Mesendoderm (in vitro differentiated cells): ENCODE measurements at regions not wholly inside any gene's neighbourhood (a gene's known extent, or its start where the extent isn't known, plus 50 kb on each side); places are given as distances from the start of the nearest gene placed in this dataset.
"Not testable (repeated sequence)": the region's sequence is repeated elsewhere in the genome, so short reads cannot be mapped to it uniquely, and the experiment has no call there.

Source experiments
- DNase-seq: peaks from one replicate; pipeline ENCODE4 v3.0.0; 2013
- H2AK5ac ChIP-seq: 2 replicates; pipeline ENCODE4 v1.6.1; 2013; ENCODE audit warnings: low read length, inconsistent platforms
- H2BK120ac ChIP-seq: 2 replicates; pipeline ENCODE4 v1.6.1; 2013; ENCODE audit warnings: low read depth, mild to moderate bottlenecking, low read length, moderate library complexity, mixed read lengths
- H2BK15ac ChIP-seq: replicated peaks from 2 replicates; pipeline ENCODE4 v1.6.1; 2013; ENCODE audit warnings: low read depth, mild to moderate bottlenecking, moderate library complexity
- H2BK5ac ChIP-seq: 2 replicates; pipeline ENCODE4 v1.6.1; 2013; ENCODE audit warnings: low read length, inconsistent platforms
- H3K18ac ChIP-seq: 2 replicates; pipeline ENCODE4 v1.6.1; 2013; ENCODE audit warnings: mild to moderate bottlenecking, low read length, mixed read lengths
- H3K23ac ChIP-seq: one replicate; pipeline ENCODE4 v1.6.1; 2013; ENCODE audit warnings: low read length
- H3K27ac ChIP-seq: 2 replicates; pipeline ENCODE4 v1.5.1; 2013; ENCODE audit warnings: low read depth, mild to moderate bottlenecking, inconsistent platforms, low read length, moderate library complexity
- H3K27me3 ChIP-seq: 2 replicates; pipeline ENCODE4 v1.6.1; 2013; ENCODE audit warnings: low read length, control low read depth, mild to moderate bottlenecking, inconsistent platforms; ENCODE audit not compliant: insufficient read depth, poor library complexity
- H3K36me3 ChIP-seq: 2 replicates; pipeline ENCODE4 v1.6.1; 2013; ENCODE audit warnings: low read length, inconsistent platforms; ENCODE audit not compliant: control insufficient read depth, insufficient read depth
- H3K4ac ChIP-seq: one replicate; pipeline ENCODE4 v1.6.1; 2013; ENCODE audit warnings: low read depth, mild to moderate bottlenecking, low read length, moderate library complexity
- H3K4me1 ChIP-seq: 2 replicates; pipeline ENCODE4 v1.6.1; 2013; ENCODE audit warnings: low read depth, low read length, inconsistent platforms; ENCODE audit not compliant: control insufficient read depth
- H3K4me2 ChIP-seq: 2 replicates; pipeline ENCODE4 v1.6.1; 2013; ENCODE audit warnings: low read length
- H3K4me3 ChIP-seq: 2 replicates; pipeline ENCODE4 v1.5.1; 2013; ENCODE audit warnings: mild to moderate bottlenecking, low read length
- H3K56ac ChIP-seq: one replicate; pipeline ENCODE4 v1.6.1; 2013; ENCODE audit warnings: low read length
- H3K79me1 ChIP-seq: 2 replicates; pipeline ENCODE4 v1.6.1; 2013; ENCODE audit warnings: low read length, inconsistent platforms
- H3K79me2 ChIP-seq: 2 replicates; pipeline ENCODE4 v1.6.1; 2013; ENCODE audit warnings: mild to moderate bottlenecking, low read length; ENCODE audit not compliant: control insufficient read depth, insufficient read depth
- H3K9ac ChIP-seq: 2 replicates; pipeline ENCODE4 v1.6.1; 2013; ENCODE audit warnings: low read length, inconsistent platforms
- H4K5ac ChIP-seq: one replicate; pipeline ENCODE4 v1.6.1; 2013; ENCODE audit warnings: low read length
- H4K8ac ChIP-seq: one replicate; pipeline ENCODE4 v1.6.1; 2013; ENCODE audit warnings: low read depth, mild to moderate bottlenecking, control low read depth, low read length, moderate library complexity
- WGBS: extraction: QIAGEN DNeasy Blood & Tissue Kit; methylation state at CpG from one replicate; pipeline ENCODE4 v1.1.7; 2013; ENCODE audit warnings: low lambda C conversion rate, missing lambda C conversion rate; ENCODE audit not compliant: insufficient coverage; ENCODE audit errors: extremely low coverage; 5-methylcytosine and 5-hydroxymethylcytosine counted together

- Histone ChIP-seq H3K18ac (no peak overlapping the region), H3K79me2 (no peaks in the 10 kb centered on the region), H2BK5ac (no peak overlapping the region), H3K27me3 (no peaks in the 10 kb centered on the region), H3K4me2 (no peak overlapping the region), H2AK5ac (no peak overlapping the region), H3K36me3 (no peaks in the 10 kb centered on the region), H3K4ac (no peak overlapping the region), H3K23ac (no peak overlapping the region), H4K8ac (no peak overlapping the region), H3K79me1 (no peaks in the 10 kb centered on the region), H3K27ac (no peak overlapping the region), H4K5ac (no peak overlapping the region), H2BK120ac (no peak overlapping the region), H2BK15ac (no peak overlapping the region), H3K4me3 (no peak overlapping the region), H3K4me1 (no peaks in the 10 kb centered on the region), H3K9ac (no peak overlapping the region), H3K56ac (no peak overlapping the region)
- DNase-seq = no peak
- WGBS = no CpG with 5 or more reads among the region's 2 CpGs
Observed at GRCh38 chr5:96324708-96325107, 108.3 kb downstream of the PCSK1 start.

- no peak overlapping the region for H2BK15ac ChIP-seq
Observed at GRCh38 chr5:96322865-96323264, 110.2 kb downstream of the PCSK1 start.

GRCh38 chr5:96322217-96322616, 110.8 kb downstream of the PCSK1 start:
- H3K79me2 ChIP-seq = no peaks in the 10 kb centered on the region
- H3K4ac ChIP-seq = no peak overlapping the region
- no peak overlapping the region for H4K5ac ChIP-seq
- H3K23ac ChIP-seq = no peak overlapping the region
- H4K8ac ChIP-seq = no peak overlapping the region
- no peaks in the 10 kb centered on the region for H3K27me3 ChIP-seq
- H3K36me3 ChIP-seq = no peaks in the 10 kb centered on the region
- no peaks in the 10 kb centered on the region for H3K4me1 ChIP-seq
- H3K56ac ChIP-seq = no peak overlapping the region
- no peaks in the 10 kb centered on the region for H3K79me1 ChIP-seq
- no peak overlapping the region for H3K4me2 ChIP-seq
- peak; percentile 28 for DNase-seq
- H2BK120ac ChIP-seq = no peak overlapping the region
- no peak overlapping the region for H3K18ac ChIP-seq
- no peak overlapping the region for H3K27ac ChIP-seq
- H3K4me3 ChIP-seq = no peak overlapping the region
- no peak overlapping the region for H2BK15ac ChIP-seq
- no peak overlapping the region for H3K9ac ChIP-seq
- no peak overlapping the region for H2AK5ac ChIP-seq
- no CpG with 5 or more reads among the region's 3 CpGs for WGBS
- H2BK5ac ChIP-seq = no peak overlapping the region

More at GRCh38 chr5:96322865-96323264, 110.2 kb downstream of the PCSK1 start:
- Histone ChIP-seq H4K8ac (no peak overlapping the region), H2AK5ac (no peak overlapping the region), H3K23ac (no peak overlapping the region), H3K27ac (no peak overlapping the region), H3K4me2 (no peak overlapping the region), H3K79me1 (no peaks in the 10 kb centered on the region), H3K4me3 (no peak overlapping the region), H2BK5ac (no peak overlapping the region), H3K36me3 (no peaks in the 10 kb centered on the region), H4K5ac (no peak overlapping the region), H3K4ac (no peak overlapping the region), H3K4me1 (no peaks in the 10 kb centered on the region), H3K56ac (no peak overlapping the region), H3K18ac (no peak overlapping the region), H3K9ac (no peak overlapping the region), H2BK120ac (no peak overlapping the region), H3K79me2 (no peaks in the 10 kb centered on the region), H3K27me3 (no peaks in the 10 kb centered on the region)
- DNase-seq = no peak
- WGBS = no CpG with 5 or more reads among the region's 2 CpGs

- Histone ChIP-seq H3K9ac (no peak overlapping the region), H3K27ac (no peak overlapping the region), H2BK120ac (no peak overlapping the region), H3K27me3 (no peaks in the 10 kb centered on the region), H4K8ac (no peak overlapping the region), H3K79me1 (no peaks in the 10 kb centered on the region), H3K79me2 (no peaks in the 10 kb centered on the region), H2BK15ac (no peak overlapping the region), H3K18ac (no peak overlapping the region), H3K56ac (no peak overlapping the region), H3K4me2 (no peak overlapping the region), H3K36me3 (no peaks in the 10 kb centered on the region), H3K4me1 (no peaks in the 10 kb centered on the region), H2AK5ac (no peak overlapping the region), H3K4me3 (no peak overlapping the region), H3K23ac (no peak overlapping the region), H3K4ac (no peak overlapping the region), H4K5ac (no peak overlapping the region), H2BK5ac (no peak overlapping the region)
- no peak for DNase-seq
Observed at GRCh38 chr5:96321345-96321744, 111.7 kb downstream of the PCSK1 start.

GRCh38 chr5:96320797-96321196, 112.3 kb downstream of the PCSK1 start:
- Histone ChIP-seq H3K56ac (no peak overlapping the region), H3K27ac (no peak overlapping the region), H3K4me3 (no peak overlapping the region), H3K36me3 (no peaks in the 10 kb centered on the region), H3K27me3 (no peaks in the 10 kb centered on the region), H4K5ac (no peak overlapping the region), H2BK120ac (no peak overlapping the region), H3K4me2 (no peak overlapping the region), H3K18ac (no peak overlapping the region), H3K9ac (no peak overlapping the region), H3K79me2 (no peaks in the 10 kb centered on the region), H3K79me1 (no peaks in the 10 kb centered on the region), H2BK5ac (no peak overlapping the region), H3K4ac (no peak overlapping the region), H3K4me1 (peaks cover 2% of the 10 kb centered on the region), H3K23ac (no peak overlapping the region), H4K8ac (no peak overlapping the region), H2BK15ac (no peak overlapping the region), H2AK5ac (no peak overlapping the region)
- no peak for DNase-seq
- no CpG with 5 or more reads among the region's 3 CpGs for WGBS

- H3K79me1 ChIP-seq, H3K18ac ChIP-seq, H3K23ac ChIP-seq, H2BK15ac ChIP-seq, H3K36me3 ChIP-seq, DNase-seq, H2AK5ac ChIP-seq, H3K9ac ChIP-seq, H3K79me2 ChIP-seq, H2BK5ac ChIP-seq, H2BK120ac ChIP-seq, H4K5ac ChIP-seq, H3K4me1 ChIP-seq, H4K8ac ChIP-seq, H3K4me3 ChIP-seq, H3K4ac ChIP-seq, H3K56ac ChIP-seq, H3K4me2 ChIP-seq, H3K27me3 ChIP-seq, H3K27ac ChIP-seq: not testable (repeated sequence)
- no CpG with 5 or more reads among the region's 11 CpGs for WGBS
Observed at GRCh38 chr5:96319981-96320739, 112.9 kb downstream of the PCSK1 start.
